Coronary artery (tissue), 2 donors: ENCODE measurements at regions not wholly inside any gene's neighbourhood (a gene's known extent, or its start where the extent isn't known, plus 50 kb on each side); places are given as distances from the start of the nearest gene placed in this dataset.

Source experiments
- DNase-seq: peaks from one replicate; pipeline ENCODE4 v3.0.0-alpha.2; 2017; ENCODE audit warnings: low spot score
- H3K27ac ChIP-seq, 2 donors: fragments of 200-600 bp; sonication (generic); one replicate each; pipeline ENCODE4 v1.5.1; 2016 to 2019
- H3K4me3 ChIP-seq: fragments of 200-600 bp; sonication (generic); 2 replicates; pipeline ENCODE4 v1.5.1; 2016; ENCODE audit warnings: mild to moderate bottlenecking, moderate library complexity
- CTCF ChIP-seq: fragments of 200-600 bp; sonication (generic); IDR thresholded peaks from one replicate; pipeline ENCODE4 v1.5.1; 2019; ENCODE audit warnings: antibody characterized with exemption

GRCh38 chr10:14447094-14447839 is 116.5 kb upstream of the FRMD4A start:
- DNase-seq, result no peak
- Histone ChIP-seq H3K27ac (no peak overlapping the region), H3K4me3 (no peak overlapping the region)
- TF ChIP-seq CTCF, result no peak

- H3K4me3 ChIP-seq, result no peak overlapping the region
- DNase-seq, result no peak
- TF ChIP-seq CTCF, result no peak
- H3K27ac ChIP-seq, result no peak overlapping the region
These were observed 108.9 kb upstream of the FRMD4A start for GRCh38 chr10:14439451-14440259.

- H3K4me3 ChIP-seq, result no peak overlapping the region
- no peak for TF ChIP-seq CTCF
- DNase-seq, result no peak
- no peak overlapping the region for H3K27ac ChIP-seq
These were observed 107.9 kb upstream of the FRMD4A start for GRCh38 chr10:14438576-14438975.

- no peak overlapping the region for H3K4me3 ChIP-seq
- no peak for TF ChIP-seq CTCF
- no peak for DNase-seq
- no peak overlapping the region for H3K27ac ChIP-seq
These were observed 107.3 kb upstream of the FRMD4A start for GRCh38 chr10:14438057-14438456.

GRCh38 chr10:14435976-14436632 is 105.4 kb upstream of the FRMD4A start:
- no peak for TF ChIP-seq CTCF
- no peak overlapping the region for H3K27ac ChIP-seq
- DNase-seq, result no peak
- H3K4me3 ChIP-seq, result no peak overlapping the region

- Histone ChIP-seq H3K27ac (no peak overlapping the region), H3K4me3 (no peak overlapping the region)
- no peak for TF ChIP-seq CTCF
- DNase-seq, result no peak
These were observed 102.4 kb upstream of the FRMD4A start for GRCh38 chr10:14433147-14433546.
